ENCODE measurements at regions not wholly inside any gene's neighbourhood (a gene's known extent, or its start where the extent isn't known, plus 50 kb on each side); places are given as distances from the start of the nearest gene placed in this dataset.

- no peaks in the 10 kb centered on the region for H3K27me3 ChIP-seq (ENCODE audit: control insufficient read depth, insufficient read depth, low read length, poor library complexity, severe bottlenecking)
- 95% methylated on average over 14 of the region's 14 CpGs for WGBS, 2 experiments
Measured at GRCh38 chr6:166777096-166777630, 150.1 kb upstream of the RPS6KA2 start.

GRCh38 chr6:166776571-166776970, 149.5 kb upstream of the RPS6KA2 start:
- 94 to 95% methylated on average over 12 of the region's 12 CpGs for WGBS, 2 experiments
- Histone ChIP-seq H3K27ac (ENCODE audit: insufficient read depth, low read depth, low read length, poor library complexity, severe bottlenecking) (no peak overlapping the region), H3K36me3 (ENCODE audit: control insufficient read depth, insufficient read depth, low read length) (no peaks in the 10 kb centered on the region), H3K9me3 (ENCODE audit: control insufficient read depth, low read length) (no peaks in the 10 kb centered on the region), H3K27me3 (ENCODE audit: control insufficient read depth, insufficient read depth, low read length, poor library complexity, severe bottlenecking) (no peaks in the 10 kb centered on the region), H3K4me1 (ENCODE audit: control insufficient read depth, insufficient read depth, low read length) (no peaks in the 10 kb centered on the region), H3K4me3 (ENCODE audit: insufficient read depth, low read depth, low read length) (no peak overlapping the region)

More at GRCh38 chr6:166777096-166777630, 150.1 kb upstream of the RPS6KA2 start:
- Histone ChIP-seq H3K36me3 (ENCODE audit: control insufficient read depth, insufficient read depth, low read length) (no peaks in the 10 kb centered on the region), H3K27ac (ENCODE audit: insufficient read depth, low read depth, low read length, poor library complexity, severe bottlenecking) (no peak overlapping the region), H3K4me1 (ENCODE audit: control insufficient read depth, insufficient read depth, low read length) (no peaks in the 10 kb centered on the region), H3K9me3 (ENCODE audit: control insufficient read depth, low read length) (no peaks in the 10 kb centered on the region), H3K4me3 (ENCODE audit: insufficient read depth, low read depth, low read length) (no peak overlapping the region)

GRCh38 chr6:166775923-166776220, 148.8 kb upstream of the RPS6KA2 start:
- 89 to 96% methylated on average over 9 of the region's 9 CpGs for WGBS, 2 experiments

DNA sequence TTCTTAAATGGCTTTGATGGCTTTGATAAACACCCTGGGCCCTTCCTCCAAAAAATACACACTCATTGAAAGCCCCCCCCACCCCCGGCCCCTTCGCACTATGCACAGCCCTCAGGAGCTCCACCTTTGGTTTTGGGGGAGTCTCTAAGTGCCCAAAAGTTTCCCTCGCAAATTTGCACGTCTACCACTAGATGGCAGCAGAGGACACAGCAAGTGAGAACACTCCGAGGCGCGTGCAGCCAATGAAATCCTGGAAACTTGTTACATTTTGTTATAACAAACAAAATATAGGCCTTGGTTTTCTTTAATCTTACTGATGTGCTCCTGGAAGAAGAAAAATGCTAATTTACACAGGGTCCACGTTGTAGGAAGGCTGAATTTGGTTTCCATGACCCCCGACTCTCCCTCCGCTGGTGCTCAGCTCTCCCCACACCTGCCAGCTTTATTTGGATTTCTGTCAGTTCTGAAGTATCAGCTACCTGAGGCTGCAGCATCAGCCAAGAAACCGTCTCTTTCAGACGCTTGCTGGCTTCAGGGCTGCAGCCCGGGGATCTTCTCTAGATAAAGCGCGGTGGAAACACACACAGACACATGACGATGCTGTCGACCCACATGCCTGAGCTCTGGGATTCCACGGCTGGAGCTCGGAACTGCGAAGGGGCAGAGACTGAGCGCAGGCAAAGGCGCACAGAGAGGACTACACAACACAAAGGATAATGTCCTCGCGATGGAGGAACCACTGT, 148.3 kb upstream of the RPS6KA2 start:
- no peaks in the 10 kb centered on the region for H3K4me1 ChIP-seq (ENCODE audit: control insufficient read depth, insufficient read depth, low read length)
- WGBS, 2 experiments, result 59 to 60% methylated on average over 24 of the region's 24 CpGs
- H3K27ac ChIP-seq (ENCODE audit: insufficient read depth, low read depth, low read length, poor library complexity, severe bottlenecking), result no peak overlapping the region
- H3K4me3 ChIP-seq (ENCODE audit: insufficient read depth, low read depth, low read length), result no peak overlapping the region
- no peaks in the 10 kb centered on the region for H3K36me3 ChIP-seq (ENCODE audit: control insufficient read depth, insufficient read depth, low read length)
- H3K27me3 ChIP-seq (ENCODE audit: control insufficient read depth, insufficient read depth, low read length, poor library complexity, severe bottlenecking), result no peaks in the 10 kb centered on the region
- no peaks in the 10 kb centered on the region for H3K9me3 ChIP-seq (ENCODE audit: control insufficient read depth, low read length)

More at GRCh38 chr6:166775923-166776220, 148.8 kb upstream of the RPS6KA2 start:
- Histone ChIP-seq H3K27ac (ENCODE audit: insufficient read depth, low read depth, low read length, poor library complexity, severe bottlenecking) (no peak overlapping the region), H3K9me3 (ENCODE audit: control insufficient read depth, low read length) (no peaks in the 10 kb centered on the region), H3K36me3 (ENCODE audit: control insufficient read depth, insufficient read depth, low read length) (no peaks in the 10 kb centered on the region), H3K27me3 (ENCODE audit: control insufficient read depth, insufficient read depth, low read length, poor library complexity, severe bottlenecking) (no peaks in the 10 kb centered on the region), H3K4me3 (ENCODE audit: insufficient read depth, low read depth, low read length) (no peak overlapping the region), H3K4me1 (ENCODE audit: control insufficient read depth, insufficient read depth, low read length) (no peaks in the 10 kb centered on the region)

DNA sequence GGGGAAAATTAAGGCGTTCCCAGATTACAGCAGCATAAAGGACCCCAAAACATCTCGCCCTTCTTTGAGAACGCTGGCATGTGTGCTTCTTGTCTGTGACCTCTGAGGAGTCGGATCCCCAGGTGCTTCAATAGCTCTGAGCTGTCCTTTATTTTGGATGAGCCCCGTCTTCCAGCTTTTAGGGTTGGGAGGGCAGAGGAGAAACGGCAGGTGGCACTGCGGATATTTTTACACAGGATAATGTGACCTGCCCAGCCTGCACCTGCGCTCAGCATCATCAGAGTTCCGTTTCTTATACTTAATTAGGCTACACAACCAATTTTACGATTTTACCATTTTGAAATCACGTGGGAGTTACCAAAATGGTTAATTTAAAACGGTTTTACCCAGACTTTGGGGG, 147.7 kb upstream of the RPS6KA2 start:
- no peaks in the 10 kb centered on the region for H3K27me3 ChIP-seq (ENCODE audit: control insufficient read depth, insufficient read depth, low read length, poor library complexity, severe bottlenecking)
- no peaks in the 10 kb centered on the region for H3K4me1 ChIP-seq (ENCODE audit: control insufficient read depth, insufficient read depth, low read length)
- H3K9me3 ChIP-seq (ENCODE audit: control insufficient read depth, low read length), result no peaks in the 10 kb centered on the region
- H3K36me3 ChIP-seq (ENCODE audit: control insufficient read depth, insufficient read depth, low read length), result no peaks in the 10 kb centered on the region
- H3K27ac ChIP-seq (ENCODE audit: insufficient read depth, low read depth, low read length, poor library complexity, severe bottlenecking), result no peak overlapping the region
- H3K4me3 ChIP-seq (ENCODE audit: insufficient read depth, low read depth, low read length), result no peak overlapping the region
- 82% methylated on average over 12 of the region's 12 CpGs for WGBS, 2 experiments

DNA sequence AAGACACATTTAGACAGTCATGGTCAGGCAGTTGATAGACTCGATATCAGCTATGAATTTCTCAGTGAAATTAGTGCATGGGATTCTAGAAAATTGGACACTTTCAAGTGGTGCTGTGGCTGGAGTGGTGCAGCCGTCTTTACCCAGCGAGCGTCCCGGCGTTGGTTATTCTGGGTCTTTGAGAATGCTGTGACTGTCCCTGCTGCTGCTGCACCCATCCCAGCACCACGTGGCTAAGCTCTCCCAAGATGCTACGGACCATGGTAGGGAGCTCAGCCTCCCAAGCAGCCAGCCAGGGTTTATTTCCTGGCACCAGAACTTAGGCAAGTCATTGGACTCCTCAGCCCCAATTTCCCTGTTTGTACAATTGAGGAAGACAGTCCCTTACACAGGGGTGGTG, 147.2 kb upstream of the RPS6KA2 start:
- Histone ChIP-seq H3K36me3 (ENCODE audit: control insufficient read depth, insufficient read depth, low read length) (no peaks in the 10 kb centered on the region), H3K4me3 (ENCODE audit: insufficient read depth, low read depth, low read length) (no peak overlapping the region), H3K27me3 (ENCODE audit: control insufficient read depth, insufficient read depth, low read length, poor library complexity, severe bottlenecking) (no peaks in the 10 kb centered on the region), H3K27ac (ENCODE audit: insufficient read depth, low read depth, low read length, poor library complexity, severe bottlenecking) (no peak overlapping the region), H3K4me1 (ENCODE audit: control insufficient read depth, insufficient read depth, low read length) (no peaks in the 10 kb centered on the region), H3K9me3 (ENCODE audit: control insufficient read depth, low read length) (no peaks in the 10 kb centered on the region)
- WGBS, 2 experiments, result 91 to 92% methylated on average over 8 of the region's 8 CpGs

DNA sequence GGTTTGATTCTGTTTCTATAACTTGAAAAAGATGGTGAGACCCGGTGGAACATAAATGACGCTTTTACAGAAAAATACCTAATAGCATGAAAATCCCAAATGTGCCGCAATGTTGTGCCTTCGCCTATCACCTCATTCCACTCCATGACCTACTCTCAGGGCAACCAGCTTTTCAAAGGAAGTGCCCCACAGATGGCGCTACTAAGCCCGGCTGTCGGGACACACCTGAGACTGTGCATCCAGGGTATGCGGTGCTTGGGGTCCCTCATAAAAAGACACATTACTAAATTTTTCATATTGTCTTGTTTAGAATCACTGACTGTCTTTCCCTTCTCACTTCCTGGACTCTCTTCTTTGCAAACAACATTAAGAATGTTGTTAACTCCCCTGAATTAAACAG, 145.5 kb upstream of the RPS6KA2 start:
- no peaks in the 10 kb centered on the region for H3K9me3 ChIP-seq (ENCODE audit: control insufficient read depth, low read length)
- H3K27me3 ChIP-seq (ENCODE audit: control insufficient read depth, insufficient read depth, low read length, poor library complexity, severe bottlenecking), result no peaks in the 10 kb centered on the region
- no peak overlapping the region for H3K4me3 ChIP-seq (ENCODE audit: insufficient read depth, low read depth, low read length)
- WGBS, 2 experiments, result 86% methylated on average over 8 of the region's 8 CpGs
- H3K4me1 ChIP-seq (ENCODE audit: control insufficient read depth, insufficient read depth, low read length), result no peaks in the 10 kb centered on the region
- no peak overlapping the region for H3K27ac ChIP-seq (ENCODE audit: insufficient read depth, low read depth, low read length, poor library complexity, severe bottlenecking)
- no peaks in the 10 kb centered on the region for H3K36me3 ChIP-seq (ENCODE audit: control insufficient read depth, insufficient read depth, low read length)

DNA sequence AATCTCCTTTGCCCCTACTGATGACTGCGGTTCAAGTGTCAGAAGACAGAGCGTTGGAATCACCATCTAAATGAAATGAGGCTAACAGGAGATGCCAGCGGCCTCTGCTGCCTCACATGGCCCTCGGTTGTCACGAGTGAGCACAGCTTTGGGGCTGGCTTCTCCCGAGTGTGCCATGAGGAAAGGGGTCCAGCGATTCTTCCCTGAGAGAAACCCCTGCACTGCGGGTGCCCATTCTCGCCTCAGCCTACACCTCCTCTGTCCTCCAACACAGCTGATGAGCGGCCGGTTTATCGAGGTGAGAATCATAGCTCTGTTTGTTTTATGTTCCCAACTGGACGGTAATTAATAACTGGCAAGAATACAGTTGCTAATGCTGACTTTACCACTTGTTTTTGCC, 144.7 kb upstream of the RPS6KA2 start:
- peaks cover 5% of the 10 kb centered on the region for H3K4me1 ChIP-seq (ENCODE audit: control insufficient read depth, insufficient read depth, low read length)
- WGBS, 2 experiments, result 94 to 97% methylated on average over 13 of the region's 13 CpGs
- H3K4me3 ChIP-seq (ENCODE audit: insufficient read depth, low read depth, low read length), result no peak overlapping the region
- H3K27me3 ChIP-seq (ENCODE audit: control insufficient read depth, insufficient read depth, low read length, poor library complexity, severe bottlenecking), result no peaks in the 10 kb centered on the region
- H3K36me3 ChIP-seq (ENCODE audit: control insufficient read depth, insufficient read depth, low read length), result no peaks in the 10 kb centered on the region
- H3K9me3 ChIP-seq (ENCODE audit: control insufficient read depth, low read length), result no peaks in the 10 kb centered on the region
- H3K27ac ChIP-seq (ENCODE audit: insufficient read depth, low read depth, low read length, poor library complexity, severe bottlenecking), result no peak overlapping the region

GRCh38 chr6:166770216-166771116, 143.4 kb upstream of the RPS6KA2 start:
- no peaks in the 10 kb centered on the region for H3K9me3 ChIP-seq (ENCODE audit: control insufficient read depth, low read length)
- 83 to 85% methylated on average over 19 of the region's 19 CpGs for WGBS, 2 experiments
- H3K36me3 ChIP-seq (ENCODE audit: control insufficient read depth, insufficient read depth, low read length), result no peaks in the 10 kb centered on the region
- peaks cover 5% of the 10 kb centered on the region for H3K4me1 ChIP-seq (ENCODE audit: control insufficient read depth, insufficient read depth, low read length)
- H3K4me3 ChIP-seq (ENCODE audit: insufficient read depth, low read depth, low read length), result no peak overlapping the region
- no peaks in the 10 kb centered on the region for H3K27me3 ChIP-seq (ENCODE audit: control insufficient read depth, insufficient read depth, low read length, poor library complexity, severe bottlenecking)
- no peak overlapping the region for H3K27ac ChIP-seq (ENCODE audit: insufficient read depth, low read depth, low read length, poor library complexity, severe bottlenecking)

- Histone ChIP-seq H3K36me3 (ENCODE audit: control insufficient read depth, insufficient read depth, low read length) (no peaks in the 10 kb centered on the region), H3K9me3 (ENCODE audit: control insufficient read depth, low read length) (no peaks in the 10 kb centered on the region), H3K4me3 (ENCODE audit: insufficient read depth, low read depth, low read length) (no peak overlapping the region), H3K27me3 (ENCODE audit: control insufficient read depth, insufficient read depth, low read length, poor library complexity, severe bottlenecking) (no peaks in the 10 kb centered on the region), H3K27ac (ENCODE audit: insufficient read depth, low read depth, low read length, poor library complexity, severe bottlenecking) (no peak overlapping the region), H3K4me1 (ENCODE audit: control insufficient read depth, insufficient read depth, low read length) (peaks cover 5% of the 10 kb centered on the region)
- WGBS, 2 experiments, result 94% methylated on average over 7 of the region's 7 CpGs
Measured at GRCh38 chr6:166769648-166770047, 142.6 kb upstream of the RPS6KA2 start.

Measured in ectodermal cell (in vitro differentiated cells).